Endothelial cell of umbilical vein (primary cell): ENCODE measurements at regions not wholly inside any gene's neighbourhood (a gene's known extent, or its start where the extent isn't known, plus 50 kb on each side); places are given as distances from the start of the nearest gene placed in this dataset.
A peak's percentile ranks its signal among the peaks of the same experiment; 100 is the strongest.

Experiments used
- CTCF ChIP-seq, 2 donors: IDR thresholded peaks; 1 replicate in 1 of 2; 2 replicates in 1 of 2; pipeline ENCODE4 v1.5.1; 2011; ENCODE audit warnings: low read length in 2 of 2, mild to moderate bottlenecking in 2 of 2, moderate library complexity in 2 of 2, control low read depth in 1 of 2, inconsistent platforms in 1 of 2, low read depth in 1 of 2; ENCODE audit not compliant: insufficient read depth in 1 of 2; ENCODE audit errors: extremely low read depth in 1 of 2
- EZH2 ChIP-seq: IDR thresholded peaks from 2 replicates; pipeline ENCODE4 v1.6.1; 2012; ENCODE audit warnings: borderline replicate concordance, low read depth, mild to moderate bottlenecking, moderate library complexity, low read length, inconsistent platforms; ENCODE audit not compliant: severe bottlenecking
- JUN ChIP-seq: IDR thresholded peaks from 2 replicates; pipeline ENCODE4 v1.6.1; 2011; ENCODE audit warnings: borderline replicate concordance, low read depth; ENCODE audit not compliant: insufficient read length, insufficient read depth
- MAX ChIP-seq: IDR thresholded peaks from 2 replicates; pipeline ENCODE4 v1.6.1; 2011; ENCODE audit not compliant: insufficient read depth, insufficient read length

DNA sequence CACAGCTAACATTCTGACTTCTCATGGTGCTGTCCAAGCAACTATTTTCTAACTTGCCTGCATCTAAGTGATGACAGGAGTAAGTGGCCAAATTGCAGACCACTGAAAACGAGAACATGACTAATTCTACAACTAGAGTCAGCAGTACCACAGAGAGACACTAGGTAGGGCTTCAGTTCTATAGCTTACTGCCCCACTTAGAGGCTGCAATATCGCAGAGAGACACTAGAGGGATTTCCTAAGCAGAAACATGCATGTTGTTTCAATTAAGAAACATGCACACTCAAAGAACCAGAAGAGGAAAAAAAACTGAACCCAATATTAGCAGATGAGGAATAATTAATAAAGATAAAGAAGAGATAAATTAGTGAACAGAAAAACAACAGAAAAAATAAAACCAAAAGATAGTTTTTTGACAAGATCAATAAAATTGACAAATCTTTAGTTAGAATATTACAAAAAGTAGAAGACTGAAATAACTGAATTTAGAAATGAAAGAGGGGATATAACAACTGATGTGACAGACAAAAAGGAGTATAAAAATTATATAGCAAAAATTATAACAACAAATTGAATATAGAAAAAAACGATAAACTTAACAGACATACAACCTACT, 100.8 kb downstream of the SPIN4 start:
- TF ChIP-seq JUN (no peak), EZH2 (no peak), CTCF (IDR thresholded peaks at IDR 0.05; ENCODE audit: extremely low read depth in 1 of 2, insufficient read depth in 1 of 2, low read depth in 1 of 2, low read length in 2 of 2) (peak; percentile 45 to 64), MAX (no peak)
